GM18909 (cell line): ENCODE measurements at regions not wholly inside any gene's neighbourhood (a gene's known extent, or its start where the extent isn't known, plus 50 kb on each side); places are given as distances from the start of the nearest gene placed in this dataset.
"Not testable (repeated sequence)": the region's sequence is repeated elsewhere in the genome, so short reads cannot be mapped to it uniquely, and the experiment has no call there.

Experiments used
- ATAC-seq: cut with Tn5 transposase; IDR thresholded peaks from one replicate; pipeline ENCODE4 v1.9.1; 2021; ENCODE audit warnings: mild to moderate bottlenecking; ENCODE audit not compliant: unreplicated experiment, poor library complexity

GRCh38 chr13:21871919-21872318 is 201.0 kb downstream of the FGF9 start:
- ATAC-seq = no peak

- no peak for ATAC-seq
Measured at GRCh38 chr13:21872795-21873194, 201.9 kb downstream of the FGF9 start.

GRCh38 chr13:21875116-21875515 is 204.2 kb downstream of the FGF9 start:
- no peak for ATAC-seq

- ATAC-seq = no peak
Measured at GRCh38 chr13:21879263-21879914, 208.5 kb downstream of the FGF9 start.

GRCh38 chr13:21882766-21883165 is 211.9 kb downstream of the FGF9 start:
- ATAC-seq = no peak

- no peak for ATAC-seq
Measured at GRCh38 chr13:21883713-21884112, 212.8 kb downstream of the FGF9 start.

GRCh38 chr13:21884299-21884909 is 213.5 kb downstream of the FGF9 start:
- no peak for ATAC-seq

- no peak for ATAC-seq
Measured at GRCh38 chr13:21884965-21885567, 214.2 kb downstream of the FGF9 start.

- ATAC-seq = no peak
Measured at GRCh38 chr13:21885714-21886224, 214.9 kb downstream of the FGF9 start.

GRCh38 chr13:21889651-21890050 is 218.8 kb downstream of the FGF9 start:
- ATAC-seq = no peak

- not testable (repeated sequence) for ATAC-seq
Measured at GRCh38 chr13:21890220-21890619, 219.3 kb downstream of the FGF9 start.

GRCh38 chr13:21894091-21894490 is 223.2 kb downstream of the FGF9 start:
- no peak for ATAC-seq

GRCh38 chr13:21894703-21895699 is 224.1 kb downstream of the FGF9 start:
- ATAC-seq = no peak

- no peak for ATAC-seq
Measured at GRCh38 chr13:21895779-21896178, 224.9 kb downstream of the FGF9 start.

- no peak for ATAC-seq
Measured at GRCh38 chr13:21897161-21897560, 226.3 kb downstream of the FGF9 start.

GRCh38 chr13:21898459-21898858 is 227.6 kb downstream of the FGF9 start:
- ATAC-seq = no peak

- no peak for ATAC-seq
Measured at GRCh38 chr13:21898945-21899344, 228.1 kb downstream of the FGF9 start.

GRCh38 chr13:21901336-21901735 is 230.5 kb downstream of the FGF9 start:
- ATAC-seq = no peak

GRCh38 chr13:21901811-21902708 is 231.2 kb downstream of the FGF9 start:
- no peak for ATAC-seq
